OCI-LY3 (cell line): ENCODE measurements at regions not wholly inside any gene's neighbourhood (a gene's known extent, or its start where the extent isn't known, plus 50 kb on each side); places are given as distances from the start of the nearest gene placed in this dataset.

ENCODE experiments used
- CTCF ChIP-seq: fragments of 200-600, 300-600 bp; sonication (generic); IDR thresholded peaks from 2 replicates; pipeline ENCODE4 v1.5.1; 2014; ENCODE audit warnings: antibody characterized with exemption, low read length, low read depth
- EZH2phosphoT487 ChIP-seq: fragments of 200-600 bp; shearing (Covaris generic); IDR thresholded peaks from 2 replicates; pipeline ENCODE4 v1.6.1; 2018; ENCODE audit warnings: antibody characterized with exemption, mixed run types, low read depth

- no peak for TF ChIP-seq CTCF
- TF ChIP-seq EZH2phosphoT487 = no peak
Observed at GRCh38 chr6:128711149-128711548, 171.8 kb upstream of the LAMA2 start.
